Right atrium auricular region (tissue), 2 donors: ENCODE measurements at regions not wholly inside any gene's neighbourhood (a gene's known extent, or its start where the extent isn't known, plus 50 kb on each side); places are given as distances from the start of the nearest gene placed in this dataset.

ENCODE experiments used
- DNase-seq: peaks from one replicate; pipeline ENCODE4 v3.0.0-alpha.2; 2019; ENCODE audit warnings: low spot score
- H3K27ac ChIP-seq, 2 donors: fragments of 200-600 bp; sonication (generic); 1 replicate in 1 of 2; 2 replicates in 1 of 2; pipeline ENCODE4 v1.5.1; 2016 to 2019
- H3K27me3 ChIP-seq, 2 donors: fragments of 200-600 bp; sonication (generic); one replicate each; pipeline versions ENCODE4 v1.5.1 to v1.6.0; 2017 to 2019
- H3K36me3 ChIP-seq: fragments of 200-600 bp; sonication (generic); one replicate; pipeline ENCODE4 v1.5.1; 2016
- H3K4me1 ChIP-seq, 2 donors: fragments of 200-600 bp; sonication (generic); one replicate each; pipeline versions ENCODE4 v1.5.1 to v1.6.0; 2017 to 2019
- H3K4me3 ChIP-seq, 2 donors: fragments of 200-600 bp; sonication (generic); 1 replicate in 1 of 2; 2 replicates in 1 of 2; pipeline ENCODE4 v1.5.1; 2017 to 2019; ENCODE audit warnings: mild to moderate bottlenecking in 1 of 2, moderate library complexity in 1 of 2
- H3K9me3 ChIP-seq, 2 donors: fragments of 200-600 bp; sonication (generic); one replicate each; pipeline ENCODE4 v1.5.1; 2019
- TF ChIP-seq, protein P1 (sequence below), 2 donors: fragments of 200-600 bp; sonication (generic); IDR thresholded peaks; one replicate each; pipeline ENCODE4 v1.5.1; 2019; ENCODE audit warnings: antibody characterized with exemption in 2 of 2

DNA sequence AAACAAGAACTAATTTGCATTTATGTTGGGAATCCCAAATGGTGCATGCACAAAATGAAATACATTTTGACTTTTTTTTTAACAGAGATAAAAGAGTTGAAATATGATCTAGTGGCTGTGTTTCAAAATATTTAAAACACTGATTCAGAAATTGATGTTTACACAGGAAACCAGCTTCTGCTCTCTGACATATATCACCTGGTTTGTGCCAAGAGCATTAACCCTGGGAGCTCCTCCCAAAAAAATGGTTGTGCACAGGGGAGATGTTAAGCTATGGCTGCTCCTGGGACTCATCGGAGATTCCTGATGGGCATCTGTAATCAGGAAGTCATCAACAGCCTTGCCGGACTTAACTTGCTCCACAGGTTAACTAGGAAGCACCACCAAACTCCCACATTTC lies 65.2 kb upstream of the MAL start:
- Histone ChIP-seq H3K9me3 (no peaks in the 10 kb centered on the region), H3K4me3 (no peak overlapping the region), H3K27me3 (peaks cover 0 to 7% of the 10 kb centered on the region in 2 donors), H3K27ac (no peak overlapping the region), H3K4me1 (no peaks in the 10 kb centered on the region), H3K36me3 (no peaks in the 10 kb centered on the region)
- no peak for DNase-seq
- TF ChIP-seq, protein P1, sequence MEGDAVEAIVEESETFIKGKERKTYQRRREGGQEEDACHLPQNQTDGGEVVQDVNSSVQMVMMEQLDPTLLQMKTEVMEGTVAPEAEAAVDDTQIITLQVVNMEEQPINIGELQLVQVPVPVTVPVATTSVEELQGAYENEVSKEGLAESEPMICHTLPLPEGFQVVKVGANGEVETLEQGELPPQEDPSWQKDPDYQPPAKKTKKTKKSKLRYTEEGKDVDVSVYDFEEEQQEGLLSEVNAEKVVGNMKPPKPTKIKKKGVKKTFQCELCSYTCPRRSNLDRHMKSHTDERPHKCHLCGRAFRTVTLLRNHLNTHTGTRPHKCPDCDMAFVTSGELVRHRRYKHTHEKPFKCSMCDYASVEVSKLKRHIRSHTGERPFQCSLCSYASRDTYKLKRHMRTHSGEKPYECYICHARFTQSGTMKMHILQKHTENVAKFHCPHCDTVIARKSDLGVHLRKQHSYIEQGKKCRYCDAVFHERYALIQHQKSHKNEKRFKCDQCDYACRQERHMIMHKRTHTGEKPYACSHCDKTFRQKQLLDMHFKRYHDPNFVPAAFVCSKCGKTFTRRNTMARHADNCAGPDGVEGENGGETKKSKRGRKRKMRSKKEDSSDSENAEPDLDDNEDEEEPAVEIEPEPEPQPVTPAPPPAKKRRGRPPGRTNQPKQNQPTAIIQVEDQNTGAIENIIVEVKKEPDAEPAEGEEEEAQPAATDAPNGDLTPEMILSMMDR (IDR thresholded peaks at IDR 0.05) = no peak

- H3K4me1 ChIP-seq = no peaks in the 10 kb centered on the region
- no peaks in the 10 kb centered on the region for H3K36me3 ChIP-seq
- H3K27me3 ChIP-seq = peaks cover 0 to 7% of the 10 kb centered on the region in 2 donors
- no peak overlapping the region for H3K4me3 ChIP-seq
- DNase-seq = no peak
- H3K9me3 ChIP-seq = no peaks in the 10 kb centered on the region
- TF ChIP-seq, protein P1 (IDR thresholded peaks at IDR 0.05) = no peak
- no peak overlapping the region for H3K27ac ChIP-seq
Measured at GRCh38 chr2:94960751-94961150, 64.8 kb upstream of the MAL start.

GRCh38 chr2:94964193-94964592 lies 61.3 kb upstream of the MAL start:
- H3K4me3 ChIP-seq = no peak overlapping the region
- no peaks in the 10 kb centered on the region for H3K9me3 ChIP-seq
- no peak overlapping the region for H3K27ac ChIP-seq
- DNase-seq = no peak
- H3K36me3 ChIP-seq = no peaks in the 10 kb centered on the region
- H3K27me3 ChIP-seq = no peaks in the 10 kb centered on the region
- H3K4me1 ChIP-seq = no peaks in the 10 kb centered on the region
- TF ChIP-seq, protein P1 (IDR thresholded peaks at IDR 0.05) = no peak

GRCh38 chr2:94966689-94967088 lies 58.8 kb upstream of the MAL start:
- H3K36me3 ChIP-seq = no peaks in the 10 kb centered on the region
- no peak for DNase-seq
- H3K9me3 ChIP-seq = no peaks in the 10 kb centered on the region
- TF ChIP-seq, protein P1 (IDR thresholded peaks at IDR 0.05) = no peak
- H3K27me3 ChIP-seq = no peaks in the 10 kb centered on the region
- H3K4me1 ChIP-seq = no peaks in the 10 kb centered on the region
- H3K27ac ChIP-seq = no peak overlapping the region
- H3K4me3 ChIP-seq = no peak overlapping the region

GRCh38 chr2:94970353-94970752 lies 55.2 kb upstream of the MAL start:
- Histone ChIP-seq H3K4me1 (no peaks in the 10 kb centered on the region), H3K27ac (no peak overlapping the region), H3K36me3 (no peaks in the 10 kb centered on the region), H3K27me3 (no peaks in the 10 kb centered on the region), H3K4me3 (no peak overlapping the region), H3K9me3 (no peaks in the 10 kb centered on the region)
- DNase-seq = no peak
- TF ChIP-seq, protein P1 (IDR thresholded peaks at IDR 0.05) = no peak
